ENCODE measurements at regions not wholly inside any gene's neighbourhood (a gene's known extent, or its start where the extent isn't known, plus 50 kb on each side); places are given as distances from the start of the nearest gene placed in this dataset.

DNA sequence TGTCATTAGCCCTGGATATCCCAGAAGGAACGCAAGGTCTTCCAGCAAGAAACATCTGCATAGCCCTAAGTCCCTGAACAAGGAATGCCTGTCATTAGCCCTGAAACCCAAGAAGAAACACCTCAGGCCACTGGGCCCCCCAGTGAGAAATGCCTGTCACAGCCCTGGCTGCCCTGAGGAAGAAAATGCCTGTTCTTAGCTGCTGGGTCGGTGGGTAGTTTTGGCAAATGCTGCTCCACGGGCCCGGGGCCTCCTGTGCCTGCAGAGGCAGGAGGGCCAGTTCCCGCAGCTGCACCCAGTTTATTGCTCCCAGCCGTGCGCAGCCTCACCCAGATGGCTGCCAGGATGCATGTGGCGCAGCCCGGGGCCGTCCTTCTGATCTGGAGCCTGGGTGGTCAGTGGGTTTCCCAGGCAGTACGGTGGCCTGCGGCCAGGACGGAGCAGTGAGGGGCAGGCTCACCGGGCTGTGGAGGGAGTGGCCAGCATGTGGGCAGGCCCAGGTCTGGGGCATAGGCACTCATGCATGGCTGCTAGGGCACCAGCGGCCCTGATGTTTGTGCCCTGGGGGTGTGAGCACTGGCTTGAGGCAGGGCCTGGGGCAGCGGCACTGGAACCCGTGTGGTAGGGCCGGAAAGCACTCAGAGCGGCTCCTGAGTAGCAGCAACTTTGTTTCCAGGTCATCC, 219.0 kb downstream of the ERMARD start:
- Histone ChIP-seq H3K9me3 (ENCODE audit: control insufficient read depth in 2 of 3, low read length in 3 of 3) (no peaks in the 10 kb centered on the region), H3K27ac (ENCODE audit: low read depth, low read length) (no peak overlapping the region), H3K4me3 (ENCODE audit: low read length) (no peak overlapping the region), H3K36me3 (ENCODE audit: control insufficient read depth in 2 of 3, insufficient read depth in 3 of 3, low read length in 3 of 3) (no peaks in the 10 kb centered on the region), H3K4me1 (ENCODE audit: control insufficient read depth in 2 of 2, insufficient read depth in 2 of 2, low read length in 2 of 2) (no peaks in the 10 kb centered on the region), H3K27me3 (ENCODE audit: control insufficient read depth in 2 of 2, insufficient read depth in 2 of 2, low read length in 2 of 2) (no peaks in the 10 kb centered on the region)
- DNase-seq (peak in 1 of 9 donors; percentile 9), ATAC-seq (no peak)
- peaks cover 0 to 7% (median 0%) of the 10 kb centered on the region in 5 donors for H3K27me3 Mint-ChIP-seq
- no peaks in the 10 kb centered on the region for H3K36me3 Mint-ChIP-seq
- H3K4me3 Mint-ChIP-seq, result no peak overlapping the region
- no peaks in the 10 kb centered on the region for H3K9me3 Mint-ChIP-seq
- no peak overlapping the region for H3K27ac Mint-ChIP-seq
- intact Hi-C loops (cut with micrococcal nuclease), result no loop called here
- H3K4me1 Mint-ChIP-seq, result peaks cover 0 to 8% (median 0%) of the 10 kb centered on the region in 7 donors
- ChIA-PET CTCF (no interaction called here), POLR2A (no interaction called here)

DNA sequence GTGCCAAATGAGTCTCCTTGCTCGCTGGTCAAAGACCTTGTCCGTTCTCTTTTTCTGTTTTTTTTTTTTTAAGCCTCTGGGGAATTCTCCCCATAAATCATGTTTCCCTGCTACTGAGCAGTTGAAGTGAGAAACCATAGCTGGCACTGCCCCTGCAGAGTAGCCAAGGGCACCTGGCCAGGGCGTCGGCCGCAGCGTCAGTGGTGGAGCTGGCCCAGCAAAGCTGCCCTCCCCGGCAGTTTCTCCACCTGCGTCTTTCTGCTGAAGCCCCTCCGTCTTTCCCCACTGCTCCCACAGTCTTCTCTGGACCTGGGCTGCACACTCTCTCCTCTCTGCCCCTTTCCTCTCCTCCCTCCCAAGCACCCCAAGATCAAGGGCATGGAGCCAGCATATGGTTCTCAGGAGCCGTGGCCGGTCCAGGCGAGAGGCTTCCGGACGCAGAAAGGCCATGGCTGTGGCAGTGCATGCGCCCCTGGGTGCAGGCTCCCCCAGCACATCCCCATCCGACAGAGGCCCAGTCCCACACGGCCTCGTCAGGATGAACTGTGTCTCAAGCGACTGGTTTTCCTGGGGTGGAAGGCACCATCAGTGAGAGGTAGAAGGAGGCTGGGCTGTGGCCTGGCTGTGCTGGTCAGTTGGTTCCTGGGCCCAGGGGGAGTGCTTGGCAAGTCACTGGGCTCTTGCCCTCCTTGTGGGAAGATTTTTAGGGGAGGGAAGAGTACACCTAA, 218.1 kb downstream of the ERMARD start:
- no peaks in the 10 kb centered on the region for H3K27me3 ChIP-seq (ENCODE audit: control insufficient read depth in 2 of 2, insufficient read depth in 2 of 2, low read length in 2 of 2)
- H3K27me3 Mint-ChIP-seq, result peaks cover 0 to 12% (median 2%) of the 10 kb centered on the region in 5 donors
- no peaks in the 10 kb centered on the region for H3K36me3 ChIP-seq (ENCODE audit: control insufficient read depth in 2 of 3, insufficient read depth in 3 of 3, low read length in 3 of 3)
- intact Hi-C loops (cut with micrococcal nuclease), result no loop called here
- ChIA-PET POLR2A (no interaction called here), CTCF (interaction anchor here (1.1 kb wide), 1 partner anchor 548 kb away, joined by 4 read pairs; no protein-coding TSS in a partner anchor)
- H3K9me3 Mint-ChIP-seq, result no peaks in the 10 kb centered on the region
- H3K27ac Mint-ChIP-seq, result no peak overlapping the region
- ATAC-seq, result no peak
- no peaks in the 10 kb centered on the region for H3K4me1 ChIP-seq (ENCODE audit: control insufficient read depth in 2 of 2, insufficient read depth in 2 of 2, low read length in 2 of 2)
- no peaks in the 10 kb centered on the region for H3K36me3 Mint-ChIP-seq
- no peaks in the 10 kb centered on the region for H3K9me3 ChIP-seq (ENCODE audit: control insufficient read depth in 2 of 3, low read length in 3 of 3)
- H3K4me3 Mint-ChIP-seq, result no peak overlapping the region
- DNase-seq, result peak in 1 of 9 donors; percentile 3
- H3K4me1 Mint-ChIP-seq, result peaks cover 0 to 4% (median 0%) of the 10 kb centered on the region in 7 donors
- H3K4me3 ChIP-seq (ENCODE audit: low read length), result no peak overlapping the region
- H3K27ac ChIP-seq (ENCODE audit: low read depth, low read length), result no peak overlapping the region

DNA sequence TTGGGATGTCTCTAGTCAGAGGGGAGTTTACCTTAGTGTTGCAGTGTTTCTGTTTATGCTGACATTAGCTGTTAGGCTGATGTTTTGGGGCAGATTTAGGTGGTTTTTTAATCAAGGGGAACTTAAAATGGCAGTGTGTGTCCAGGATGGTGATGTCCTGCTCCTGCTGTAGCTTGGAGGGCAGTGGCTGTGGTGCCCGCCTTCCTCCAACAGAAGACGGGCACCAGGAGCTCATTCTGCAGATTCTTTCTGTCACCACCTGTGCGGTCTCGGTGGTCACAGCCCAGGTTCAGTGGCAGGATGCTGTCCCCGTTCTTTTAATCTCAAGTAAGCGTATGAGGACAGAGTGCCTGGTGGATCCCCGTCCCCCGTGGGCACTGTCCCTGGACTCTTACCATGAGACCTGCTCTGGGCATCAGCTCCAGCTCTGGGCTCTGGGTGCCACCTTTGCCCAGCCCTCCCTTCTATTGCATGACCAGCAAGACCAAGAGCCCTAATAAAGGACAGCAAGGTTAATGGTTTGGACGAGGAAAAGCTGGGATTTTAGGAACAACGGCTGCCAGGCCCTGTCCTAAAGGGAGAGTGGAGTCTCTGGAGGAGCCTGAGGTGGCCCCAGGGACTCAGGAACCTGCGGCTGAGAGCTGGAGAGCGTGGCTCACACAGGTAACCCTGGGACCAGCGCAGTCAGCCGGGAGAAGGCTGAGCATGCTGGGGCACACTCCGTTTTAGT, 217.3 kb downstream of the ERMARD start:
- H3K4me1 ChIP-seq (ENCODE audit: control insufficient read depth in 2 of 2, insufficient read depth in 2 of 2, low read length in 2 of 2), result no peaks in the 10 kb centered on the region
- no peak overlapping the region for H3K4me3 ChIP-seq (ENCODE audit: low read length)
- no peak overlapping the region for H3K27ac ChIP-seq (ENCODE audit: low read depth, low read length)
- Mint-ChIP-seq H3K4me3 (no peak overlapping the region), H3K36me3 (no peaks in the 10 kb centered on the region), H3K4me1 (peaks cover 0 to 4% (median 0%) of the 10 kb centered on the region in 7 donors), H3K27me3 (peaks cover 0 to 12% (median 0%) of the 10 kb centered on the region in 5 donors), H3K27ac (no peak overlapping the region), H3K9me3 (no peaks in the 10 kb centered on the region)
- no peak for ATAC-seq
- no peaks in the 10 kb centered on the region for H3K27me3 ChIP-seq (ENCODE audit: control insufficient read depth in 2 of 2, insufficient read depth in 2 of 2, low read length in 2 of 2)
- no peaks in the 10 kb centered on the region for H3K9me3 ChIP-seq (ENCODE audit: control insufficient read depth in 2 of 3, low read length in 3 of 3)
- POLR2A ChIA-PET, result interaction anchor here (0.7 kb wide), 1 partner anchor 324 kb away, joined by 3 read pairs; no protein-coding TSS in a partner anchor
- H3K36me3 ChIP-seq (ENCODE audit: control insufficient read depth in 2 of 3, insufficient read depth in 3 of 3, low read length in 3 of 3), result no peaks in the 10 kb centered on the region
- CTCF ChIA-PET, result interaction anchor here (1.1 kb wide), 1 partner anchor 549 kb away, joined by 4 read pairs; no protein-coding TSS in a partner anchor
- DNase-seq, result peak in 1 of 9 donors; percentile 3
- intact Hi-C loops (cut with micrococcal nuclease), result no loop called here

DNA sequence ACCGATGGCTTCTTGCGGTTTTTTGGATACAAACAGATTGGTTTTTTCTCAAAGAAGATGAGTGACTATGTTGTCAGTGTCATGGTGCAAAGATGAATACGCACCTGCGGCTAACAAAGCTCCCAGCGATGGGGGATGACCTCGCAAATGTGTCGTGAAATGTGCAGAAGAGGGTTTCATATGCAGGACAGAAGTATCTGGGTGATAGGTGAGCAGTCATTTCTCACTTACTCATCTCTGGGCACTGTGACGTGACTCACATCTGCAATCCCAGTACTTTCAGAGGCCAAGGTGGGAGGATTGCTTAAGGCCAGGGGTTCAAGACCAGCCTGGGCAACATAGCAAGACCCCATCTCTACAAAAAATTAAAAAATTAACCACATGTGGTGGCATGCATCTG, 216.3 kb downstream of the ERMARD start:
- Histone ChIP-seq H3K4me1 (ENCODE audit: control insufficient read depth in 2 of 2, insufficient read depth in 2 of 2, low read length in 2 of 2) (no peaks in the 10 kb centered on the region), H3K4me3 (ENCODE audit: low read length) (no peak overlapping the region), H3K9me3 (ENCODE audit: control insufficient read depth in 2 of 3, low read length in 3 of 3) (no peaks in the 10 kb centered on the region), H3K36me3 (ENCODE audit: control insufficient read depth in 2 of 3, insufficient read depth in 3 of 3, low read length in 3 of 3) (no peaks in the 10 kb centered on the region), H3K27ac (ENCODE audit: low read depth, low read length) (no peak overlapping the region), H3K27me3 (ENCODE audit: control insufficient read depth in 2 of 2, insufficient read depth in 2 of 2, low read length in 2 of 2) (no peaks in the 10 kb centered on the region)
- intact Hi-C loops (cut with micrococcal nuclease), result no loop called here
- Mint-ChIP-seq H3K27me3 (peaks cover 0 to 12% (median 0%) of the 10 kb centered on the region in 5 donors), H3K27ac (no peak overlapping the region), H3K4me3 (no peak overlapping the region), H3K36me3 (no peaks in the 10 kb centered on the region), H3K9me3 (no peaks in the 10 kb centered on the region), H3K4me1 (peaks cover 0 to 4% (median 0%) of the 10 kb centered on the region in 7 donors)
- CTCF ChIA-PET, result no interaction called here
- ATAC-seq, result no peak
- POLR2A ChIA-PET, result interaction anchor here (0.7 kb wide), 1 partner anchor 325 kb away, joined by 3 read pairs; no protein-coding TSS in a partner anchor
- DNase-seq, result no peak

DNA sequence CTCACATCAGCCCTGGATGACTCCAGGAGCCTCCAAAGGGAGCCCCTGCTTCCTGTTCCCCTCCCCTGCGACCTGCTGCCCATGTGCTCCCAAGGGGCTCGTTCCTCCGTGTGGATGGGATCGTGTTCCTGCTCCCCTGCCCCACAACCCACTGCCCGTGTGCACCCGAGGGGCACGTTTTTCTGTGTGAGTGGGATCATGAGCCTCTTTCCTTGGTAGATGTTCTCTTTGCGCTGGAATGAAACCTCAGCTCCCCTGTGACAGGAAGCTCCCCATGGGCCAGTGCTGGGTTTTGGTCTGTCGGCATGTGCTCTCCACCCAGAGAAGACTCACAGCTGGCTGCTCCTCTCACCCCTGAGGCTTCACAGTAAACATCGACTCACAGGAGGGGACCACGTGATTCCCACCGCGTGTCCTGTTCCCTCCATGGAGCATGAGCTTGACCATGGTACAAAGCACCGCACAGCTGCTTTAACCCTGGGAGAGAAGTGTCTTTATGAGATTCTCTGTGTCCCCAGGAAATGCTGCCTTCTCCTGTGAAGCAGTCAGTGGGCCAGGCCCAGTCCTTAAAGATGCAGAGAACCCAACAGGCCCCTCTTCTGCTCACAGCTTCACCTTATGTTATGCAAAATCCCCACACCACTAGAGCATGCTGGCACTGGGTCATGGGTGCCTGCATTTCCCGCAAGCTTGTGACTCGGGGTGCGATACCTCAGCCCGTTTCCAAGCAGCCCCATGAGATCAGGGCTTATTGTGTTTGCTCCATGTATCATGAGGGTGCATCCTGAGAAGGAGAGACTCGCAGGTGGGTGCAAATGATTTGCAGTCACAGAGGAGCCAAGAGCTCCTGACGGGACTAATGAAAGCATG, 215.1 kb downstream of the ERMARD start:
- H3K27me3 ChIP-seq (ENCODE audit: control insufficient read depth in 2 of 2, insufficient read depth in 2 of 2, low read length in 2 of 2), result no peaks in the 10 kb centered on the region
- H3K4me3 Mint-ChIP-seq, result no peak overlapping the region
- H3K9me3 Mint-ChIP-seq, result no peaks in the 10 kb centered on the region
- DNase-seq, result no peak
- no peak overlapping the region for H3K4me3 ChIP-seq (ENCODE audit: low read length)
- no peaks in the 10 kb centered on the region for H3K36me3 ChIP-seq (ENCODE audit: control insufficient read depth in 2 of 3, insufficient read depth in 3 of 3, low read length in 3 of 3)
- CTCF ChIA-PET, result no interaction called here
- H3K9me3 ChIP-seq (ENCODE audit: control insufficient read depth in 2 of 3, low read length in 3 of 3), result no peaks in the 10 kb centered on the region
- no peaks in the 10 kb centered on the region for H3K36me3 Mint-ChIP-seq
- peaks cover 0 to 10% (median 4%) of the 10 kb centered on the region in 7 donors for H3K4me1 Mint-ChIP-seq
- POLR2A ChIA-PET, result no interaction called here
- no peaks in the 10 kb centered on the region for H3K4me1 ChIP-seq (ENCODE audit: control insufficient read depth in 2 of 2, insufficient read depth in 2 of 2, low read length in 2 of 2)
- no peak overlapping the region for H3K27ac ChIP-seq (ENCODE audit: low read depth, low read length)
- ATAC-seq, result no peak
- peaks cover 0 to 13% (median under 1%) of the 10 kb centered on the region in 5 donors for H3K27me3 Mint-ChIP-seq
- peak overlapping the region in 1 of 9 donors; percentile 43 for H3K27ac Mint-ChIP-seq
- intact Hi-C loops (cut with micrococcal nuclease), result no loop called here

DNA sequence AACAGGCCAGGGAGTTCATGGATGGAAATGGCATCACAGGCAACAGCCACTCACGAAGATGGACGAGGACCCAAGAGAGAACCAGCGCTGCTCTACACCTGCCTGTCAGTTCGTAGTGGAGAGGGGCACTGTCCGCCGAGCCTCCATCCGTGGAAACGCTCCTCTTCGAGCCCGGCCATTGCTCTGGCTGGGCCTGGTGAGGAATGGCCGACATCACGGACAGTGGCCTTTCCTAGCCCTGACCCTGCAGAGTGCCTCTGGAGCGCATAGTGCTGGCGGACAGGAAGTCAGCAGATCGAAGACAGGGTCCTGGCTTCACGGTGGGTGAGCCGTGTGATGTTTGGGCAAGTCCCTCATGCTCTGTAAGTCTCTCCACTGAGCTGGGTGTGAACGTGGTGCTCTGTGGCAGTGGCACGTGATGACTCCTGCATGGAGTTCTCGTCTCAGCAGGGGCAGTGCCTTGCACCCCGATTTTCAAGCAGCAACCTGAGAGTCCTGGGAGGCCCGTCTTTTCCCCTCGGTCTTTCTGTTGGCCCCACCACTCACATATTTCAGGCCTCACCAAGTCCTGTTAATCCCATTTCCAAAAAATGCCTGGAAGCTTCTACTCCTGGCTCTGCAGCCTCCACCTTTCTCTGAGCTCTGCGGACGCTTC, 214.4 kb downstream of the ERMARD start:
- intact Hi-C loops (cut with micrococcal nuclease), result no loop called here
- H3K36me3 Mint-ChIP-seq, result no peaks in the 10 kb centered on the region
- no peak overlapping the region for H3K27ac ChIP-seq (ENCODE audit: low read depth, low read length)
- H3K27ac Mint-ChIP-seq, result peak overlapping the region in 1 of 9 donors; percentile 43
- ChIA-PET POLR2A (no interaction called here), CTCF (no interaction called here)
- H3K4me1 ChIP-seq (ENCODE audit: control insufficient read depth in 2 of 2, insufficient read depth in 2 of 2, low read length in 2 of 2), result no peaks in the 10 kb centered on the region
- peaks cover 0 to 14% (median 4%) of the 10 kb centered on the region in 7 donors for H3K4me1 Mint-ChIP-seq
- no peaks in the 10 kb centered on the region for H3K9me3 Mint-ChIP-seq
- ATAC-seq, result no peak
- H3K27me3 Mint-ChIP-seq, result peaks cover 0 to 20% (median 5%) of the 10 kb centered on the region in 5 donors
- DNase-seq, result no peak
- H3K9me3 ChIP-seq (ENCODE audit: control insufficient read depth in 2 of 3, low read length in 3 of 3), result no peaks in the 10 kb centered on the region
- no peak overlapping the region for H3K4me3 ChIP-seq (ENCODE audit: low read length)
- no peaks in the 10 kb centered on the region for H3K36me3 ChIP-seq (ENCODE audit: control insufficient read depth in 2 of 3, insufficient read depth in 3 of 3, low read length in 3 of 3)
- no peaks in the 10 kb centered on the region for H3K27me3 ChIP-seq (ENCODE audit: control insufficient read depth in 2 of 2, insufficient read depth in 2 of 2, low read length in 2 of 2)
- H3K4me3 Mint-ChIP-seq, result no peak overlapping the region

Measured in naive thymus-derived CD4-positive, alpha-beta T cell (primary cell).